Upper lobe of left lung (tissue), 4 donors: ENCODE measurements at regions not wholly inside any gene's neighbourhood (a gene's known extent, or its start where the extent isn't known, plus 50 kb on each side); places are given as distances from the start of the nearest gene placed in this dataset.

Experiments used
- POLR2AphosphoS5 ChIP-seq, 2 donors: sonication (generic); formaldehyde crosslinking; IDR thresholded peaks; one replicate each; pipeline ENCODE4 v1.5.1; 2017; ENCODE audit warnings: antibody characterized with exemption in 2 of 2
- TF ChIP-seq, protein P1 (sequence below), 6 experiments: fragments of 450-650 bp in 4 of 6; fragments of 200-600 bp in 2 of 6; sonication (generic) in 2 of 6; IDR thresholded peaks; one replicate each; pipeline ENCODE4 v1.5.1; 2016 to 2019; ENCODE audit warnings: antibody characterized with exemption in 6 of 6

DNA sequence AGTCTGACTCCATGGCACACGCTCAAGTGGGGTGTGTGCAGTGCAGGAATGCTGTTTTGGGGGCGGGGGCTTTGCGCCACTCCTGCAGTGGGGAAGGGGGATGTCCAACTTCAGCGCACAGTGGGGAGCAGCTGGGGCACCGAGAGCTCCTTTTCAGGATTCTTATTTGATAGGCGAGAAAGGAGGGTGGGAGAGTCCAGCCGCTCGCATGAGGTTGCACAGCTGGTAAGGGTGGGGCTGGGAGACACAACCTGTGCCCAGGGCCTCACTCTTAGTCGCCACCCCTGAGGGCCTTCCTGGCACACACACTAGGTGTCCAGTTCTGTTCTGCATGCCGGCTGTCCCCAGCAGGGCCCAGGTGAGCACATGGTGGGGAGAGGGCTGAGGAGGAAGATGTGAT is 190.8 kb downstream of the UQCRFS1 start:
- TF ChIP-seq, protein P1, sequence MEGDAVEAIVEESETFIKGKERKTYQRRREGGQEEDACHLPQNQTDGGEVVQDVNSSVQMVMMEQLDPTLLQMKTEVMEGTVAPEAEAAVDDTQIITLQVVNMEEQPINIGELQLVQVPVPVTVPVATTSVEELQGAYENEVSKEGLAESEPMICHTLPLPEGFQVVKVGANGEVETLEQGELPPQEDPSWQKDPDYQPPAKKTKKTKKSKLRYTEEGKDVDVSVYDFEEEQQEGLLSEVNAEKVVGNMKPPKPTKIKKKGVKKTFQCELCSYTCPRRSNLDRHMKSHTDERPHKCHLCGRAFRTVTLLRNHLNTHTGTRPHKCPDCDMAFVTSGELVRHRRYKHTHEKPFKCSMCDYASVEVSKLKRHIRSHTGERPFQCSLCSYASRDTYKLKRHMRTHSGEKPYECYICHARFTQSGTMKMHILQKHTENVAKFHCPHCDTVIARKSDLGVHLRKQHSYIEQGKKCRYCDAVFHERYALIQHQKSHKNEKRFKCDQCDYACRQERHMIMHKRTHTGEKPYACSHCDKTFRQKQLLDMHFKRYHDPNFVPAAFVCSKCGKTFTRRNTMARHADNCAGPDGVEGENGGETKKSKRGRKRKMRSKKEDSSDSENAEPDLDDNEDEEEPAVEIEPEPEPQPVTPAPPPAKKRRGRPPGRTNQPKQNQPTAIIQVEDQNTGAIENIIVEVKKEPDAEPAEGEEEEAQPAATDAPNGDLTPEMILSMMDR (IDR thresholded peaks at IDR 0.05) = no peak
- TF ChIP-seq POLR2AphosphoS5 (IDR thresholded peaks at IDR 0.05) = no peak
